ENCODE measurements at regions not wholly inside any gene's neighbourhood (a gene's known extent, or its start where the extent isn't known, plus 50 kb on each side); places are given as distances from the start of the nearest gene placed in this dataset.
"Not testable (repeated sequence)": the region's sequence is repeated elsewhere in the genome, so short reads cannot be mapped to it uniquely, and the experiment has no call there.

DNA sequence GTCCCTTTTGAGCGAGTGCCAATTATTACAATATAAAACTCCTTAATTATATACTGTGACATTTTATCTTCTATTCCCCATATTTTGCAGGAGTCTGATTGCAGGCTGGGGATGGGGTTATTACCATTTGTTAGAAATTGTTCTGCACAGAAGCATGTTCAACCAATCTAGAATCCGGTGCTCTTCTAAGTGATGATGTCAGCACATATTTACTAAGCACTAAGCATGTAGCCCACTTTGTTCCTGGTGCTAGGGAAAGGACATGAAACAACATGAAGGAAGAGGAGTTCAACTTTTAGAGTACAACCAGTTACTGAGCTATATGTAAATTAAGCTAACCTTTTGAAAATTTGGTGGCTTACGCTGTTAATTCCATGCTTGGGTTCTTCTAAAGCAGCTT lies 52.8 kb upstream of the IL1RAPL2 start:
- Mint-ChIP-seq H3K27me3 (peaks cover 0 to 4% of the 10 kb centered on the region in 2 donors), H3K4me3 (no peak overlapping the region), H3K4me1 (ENCODE audit: low read depth in 2 of 2) (no peaks in the 10 kb centered on the region), H3K27ac (no peak overlapping the region), H3K36me3 (no peaks in the 10 kb centered on the region), H3K9me3 (no peaks in the 10 kb centered on the region)
- ATAC-seq = no peak
- DNase-seq (ENCODE audit: low spot score) = no peak

DNA sequence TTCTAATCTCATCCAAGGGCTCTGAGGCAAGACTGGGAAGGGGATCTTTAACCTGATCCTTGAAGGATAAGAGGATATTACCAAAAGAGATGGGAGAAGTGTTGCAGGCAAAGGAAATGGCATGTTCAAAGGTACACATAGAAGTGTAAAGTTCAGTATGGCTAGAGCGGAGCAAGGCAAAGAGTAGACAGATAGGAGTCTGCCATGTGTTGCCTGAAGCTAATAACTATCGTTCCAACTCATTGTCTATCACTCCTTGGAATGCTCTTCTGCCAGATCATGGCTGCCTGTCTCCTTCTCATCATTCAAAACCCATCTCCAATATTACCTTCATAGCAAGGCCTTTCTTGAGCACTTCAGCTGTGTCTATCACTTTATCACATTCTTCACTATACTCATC lies 55.2 kb upstream of the IL1RAPL2 start:
- no peaks in the 10 kb centered on the region for H3K9me3 Mint-ChIP-seq
- no peak overlapping the region for H3K27ac Mint-ChIP-seq
- H3K27me3 Mint-ChIP-seq = peaks cover 0 to 9% of the 10 kb centered on the region in 2 donors
- no peaks in the 10 kb centered on the region for H3K4me1 Mint-ChIP-seq (ENCODE audit: low read depth in 2 of 2)
- no peak for ATAC-seq
- DNase-seq (ENCODE audit: low spot score) = no peak
- H3K36me3 Mint-ChIP-seq = no peaks in the 10 kb centered on the region
- H3K4me3 Mint-ChIP-seq = no peak overlapping the region

DNA sequence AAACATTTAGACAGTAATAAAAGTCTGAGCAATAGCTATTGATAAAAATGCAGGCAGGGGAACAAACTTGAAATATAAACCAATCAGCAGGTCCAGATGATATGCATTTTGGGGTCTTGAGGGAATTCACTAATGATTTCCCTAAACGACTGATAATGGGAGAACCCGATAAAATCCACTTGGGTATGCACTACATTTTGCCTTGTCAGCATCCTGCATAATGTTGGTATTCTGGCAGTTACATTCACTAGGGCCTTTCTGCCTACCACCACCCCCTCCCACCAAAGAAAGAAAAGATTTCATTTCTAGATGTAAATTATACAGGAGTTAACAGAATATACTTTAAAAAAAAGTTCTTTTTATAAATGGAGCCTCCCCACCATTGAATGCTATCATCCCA lies 63.5 kb upstream of the IL1RAPL2 start:
- Mint-ChIP-seq H3K36me3 (no peaks in the 10 kb centered on the region), H3K9me3 (no peaks in the 10 kb centered on the region), H3K27me3 (peaks cover 0 to 10% of the 10 kb centered on the region in 2 donors), H3K4me1 (ENCODE audit: low read depth in 2 of 2) (no peaks in the 10 kb centered on the region), H3K4me3 (no peak overlapping the region), H3K27ac (no peak overlapping the region)
- ATAC-seq (no peak), DNase-seq (ENCODE audit: low spot score) (no peak)

DNA sequence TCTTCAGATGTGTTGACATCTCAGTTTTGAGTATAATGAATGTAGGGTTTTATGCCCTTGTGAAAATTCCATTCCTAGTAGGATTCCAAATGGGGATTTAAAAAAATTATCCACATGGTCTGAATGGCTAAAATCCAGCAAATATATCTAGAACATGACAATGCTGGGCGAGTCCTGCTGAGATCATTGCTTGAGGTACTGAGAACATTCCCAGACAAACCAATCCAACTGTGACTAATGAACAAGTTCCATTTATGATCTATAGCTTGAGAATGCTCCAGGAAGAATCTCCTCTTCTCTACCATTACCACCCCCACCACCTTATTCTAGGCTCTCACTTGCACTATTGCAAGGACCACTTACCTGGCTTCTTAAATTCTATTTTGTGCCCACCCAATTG lies 77.2 kb upstream of the IL1RAPL2 start:
- Mint-ChIP-seq H3K4me1 (ENCODE audit: low read depth in 2 of 2) (no peaks in the 10 kb centered on the region), H3K36me3 (no peaks in the 10 kb centered on the region), H3K27me3 (peaks cover 0 to 12% of the 10 kb centered on the region in 2 donors), H3K27ac (no peak overlapping the region), H3K4me3 (no peak overlapping the region), H3K9me3 (no peaks in the 10 kb centered on the region)
- ATAC-seq (no peak), DNase-seq (ENCODE audit: low spot score) (no peak)

DNA sequence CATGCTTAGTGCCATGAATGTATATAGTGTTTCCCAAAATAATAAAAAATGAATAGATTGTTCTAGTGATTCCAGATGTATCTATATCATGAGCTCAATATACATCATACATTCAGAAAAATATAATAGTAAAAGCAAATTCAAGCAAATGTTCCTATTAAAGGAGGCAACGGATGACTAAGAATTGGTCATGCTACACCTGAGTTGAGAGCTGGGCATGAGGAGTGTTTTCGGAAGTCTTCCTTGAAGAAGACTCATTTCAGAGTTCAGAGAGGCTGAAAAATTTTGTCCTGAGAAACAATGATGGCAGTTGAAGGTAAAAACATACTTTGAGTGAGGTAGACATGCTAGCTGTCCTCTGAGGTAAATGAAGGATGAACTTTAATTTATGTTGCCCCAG lies 79.3 kb upstream of the IL1RAPL2 start:
- DNase-seq (ENCODE audit: low spot score) (no peak), ATAC-seq (no peak)
- Mint-ChIP-seq H3K9me3 (no peaks in the 10 kb centered on the region), H3K4me1 (ENCODE audit: low read depth in 2 of 2) (no peaks in the 10 kb centered on the region), H3K36me3 (no peaks in the 10 kb centered on the region), H3K27me3 (peaks cover 0 to 10% of the 10 kb centered on the region in 2 donors), H3K27ac (no peak overlapping the region), H3K4me3 (no peak overlapping the region)

DNA sequence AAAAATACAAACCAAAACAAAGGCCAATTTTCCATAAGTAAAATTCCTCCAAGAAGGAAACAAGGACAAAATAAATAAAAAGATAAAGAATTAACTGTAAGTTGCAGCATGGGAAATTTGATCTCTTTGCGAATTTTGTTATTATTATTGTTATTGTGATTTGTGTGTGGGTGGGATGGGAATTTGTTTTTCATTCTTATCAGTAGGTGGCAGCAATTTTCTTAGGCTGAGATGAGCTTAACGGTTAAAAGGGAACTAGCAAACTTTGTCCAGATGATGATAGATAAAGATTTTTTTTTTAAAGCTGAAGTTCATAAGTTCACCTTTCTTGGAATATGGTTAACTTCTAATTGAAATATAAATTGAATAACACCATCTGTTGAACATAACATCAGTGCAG lies 83.2 kb upstream of the IL1RAPL2 start:
- Mint-ChIP-seq H3K9me3 (no peaks in the 10 kb centered on the region), H3K27me3 (peaks cover 0 to 3% of the 10 kb centered on the region in 2 donors), H3K27ac (no peak overlapping the region), H3K36me3 (no peaks in the 10 kb centered on the region), H3K4me1 (ENCODE audit: low read depth in 2 of 2) (no peaks in the 10 kb centered on the region), H3K4me3 (no peak overlapping the region)
- DNase-seq (ENCODE audit: low spot score) (no peak), ATAC-seq (no peak)

DNA sequence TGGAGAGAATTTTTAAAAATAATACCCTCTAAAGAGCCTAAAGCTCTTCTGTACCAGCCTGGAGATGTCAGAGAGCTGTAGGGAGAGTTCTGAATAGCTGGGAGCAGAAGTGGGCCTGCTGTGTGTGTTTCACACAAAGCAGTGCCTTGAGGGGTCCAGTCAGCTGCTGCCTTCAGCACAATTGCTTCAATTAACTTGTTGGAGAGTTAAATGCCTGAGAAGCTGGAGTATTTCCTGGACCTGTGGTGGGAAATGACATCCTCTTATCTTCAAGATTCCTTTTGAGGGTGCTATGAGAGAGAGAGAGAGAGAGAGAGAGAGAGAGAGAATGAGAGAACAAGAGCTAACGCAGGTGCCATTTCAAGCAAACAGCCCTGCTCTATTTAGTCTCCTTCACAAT lies 96.2 kb upstream of the IL1RAPL2 start:
- no peaks in the 10 kb centered on the region for H3K4me1 Mint-ChIP-seq (ENCODE audit: low read depth in 2 of 2)

DNA sequence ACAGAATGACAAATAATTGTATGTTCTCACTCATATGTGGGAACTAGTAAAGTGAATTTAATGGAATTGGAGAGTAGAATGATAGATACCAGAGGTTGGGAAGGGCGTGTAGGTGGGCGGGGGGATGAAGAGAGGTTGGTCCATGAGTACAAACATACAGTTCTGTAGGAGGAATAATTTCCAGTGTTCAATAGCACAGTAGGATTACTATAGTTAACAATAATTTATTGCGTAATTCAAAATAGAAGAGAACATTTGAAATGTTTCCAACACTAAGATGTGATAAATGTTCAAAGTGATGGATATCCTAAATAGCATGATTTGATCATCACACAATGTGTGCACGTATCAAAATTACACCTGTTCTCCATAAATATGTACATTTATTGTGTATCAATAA lies 106.2 kb upstream of the IL1RAPL2 start:
- H3K4me1 Mint-ChIP-seq (ENCODE audit: low read depth in 2 of 2) = no peaks in the 10 kb centered on the region
- no peak for DNase-seq (ENCODE audit: low spot score)
- no peak overlapping the region for H3K27ac Mint-ChIP-seq
- H3K36me3 Mint-ChIP-seq = no peaks in the 10 kb centered on the region
- peaks cover 0 to 3% of the 10 kb centered on the region in 2 donors for H3K27me3 Mint-ChIP-seq
- H3K4me3 Mint-ChIP-seq = no peak overlapping the region
- H3K9me3 Mint-ChIP-seq = peaks cover 5% of the 10 kb centered on the region
- ATAC-seq = no peak

More for the DNA sequence above, 96.2 kb upstream of the IL1RAPL2 start:
- no peak for ATAC-seq
- peaks cover 5% of the 10 kb centered on the region for H3K9me3 Mint-ChIP-seq
- no peak for DNase-seq (ENCODE audit: low spot score)
- no peak overlapping the region for H3K4me3 Mint-ChIP-seq
- no peaks in the 10 kb centered on the region for H3K36me3 Mint-ChIP-seq
- H3K27ac Mint-ChIP-seq = no peak overlapping the region
- peaks cover 0 to 13% of the 10 kb centered on the region in 2 donors for H3K27me3 Mint-ChIP-seq

DNA sequence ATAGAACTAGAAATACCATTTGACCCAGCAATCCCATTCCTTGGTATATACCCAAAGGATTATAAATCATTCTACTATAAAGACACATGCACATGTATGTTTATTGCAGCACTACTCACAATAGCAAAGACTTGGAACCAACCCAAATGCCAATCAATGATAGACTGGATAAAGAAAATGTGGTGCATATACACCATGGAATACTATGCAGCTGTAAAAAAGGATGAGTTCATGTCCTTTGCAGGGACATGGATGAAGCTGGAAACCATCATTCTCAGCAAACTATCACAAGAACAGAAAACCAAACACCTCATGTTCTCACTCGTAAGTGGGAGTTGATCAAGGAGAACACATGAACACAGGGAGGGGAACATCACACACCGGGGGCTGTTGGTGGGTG lies 108.9 kb upstream of the IL1RAPL2 start:
- H3K27ac Mint-ChIP-seq; H3K36me3 Mint-ChIP-seq; H3K4me3 Mint-ChIP-seq; H3K27me3 Mint-ChIP-seq; H3K9me3 Mint-ChIP-seq; DNase-seq (ENCODE audit: low spot score); ATAC-seq; H3K4me1 Mint-ChIP-seq (ENCODE audit: low read depth in 2 of 2): not testable (repeated sequence)

DNA sequence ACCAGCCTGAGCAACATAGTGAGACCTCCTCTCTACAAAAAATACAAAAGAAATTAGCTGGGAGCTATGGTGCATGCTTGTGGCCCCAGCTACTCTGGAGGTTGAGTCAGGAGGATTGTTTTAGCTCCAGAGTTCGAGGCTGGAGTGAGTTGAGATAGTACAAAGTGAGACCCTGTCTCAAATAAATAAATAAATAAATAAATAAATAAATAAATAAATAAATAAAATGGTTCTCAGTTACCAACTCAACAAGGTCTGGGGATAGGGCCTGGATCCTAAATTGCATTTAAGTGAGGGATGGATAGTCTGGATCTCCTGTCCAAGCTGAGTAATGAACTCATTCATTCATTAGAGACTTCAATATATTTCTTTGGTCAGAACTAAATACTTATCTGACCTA lies 115.7 kb upstream of the IL1RAPL2 start:
- H3K4me1 Mint-ChIP-seq (ENCODE audit: low read depth in 2 of 2) = no peaks in the 10 kb centered on the region
- H3K27me3 Mint-ChIP-seq = peaks cover 0 to 2% of the 10 kb centered on the region in 2 donors
- ATAC-seq = no peak
- no peaks in the 10 kb centered on the region for H3K36me3 Mint-ChIP-seq
- DNase-seq (ENCODE audit: low spot score) = no peak
- no peak overlapping the region for H3K4me3 Mint-ChIP-seq
- no peaks in the 10 kb centered on the region for H3K9me3 Mint-ChIP-seq
- no peak overlapping the region for H3K27ac Mint-ChIP-seq

DNA sequence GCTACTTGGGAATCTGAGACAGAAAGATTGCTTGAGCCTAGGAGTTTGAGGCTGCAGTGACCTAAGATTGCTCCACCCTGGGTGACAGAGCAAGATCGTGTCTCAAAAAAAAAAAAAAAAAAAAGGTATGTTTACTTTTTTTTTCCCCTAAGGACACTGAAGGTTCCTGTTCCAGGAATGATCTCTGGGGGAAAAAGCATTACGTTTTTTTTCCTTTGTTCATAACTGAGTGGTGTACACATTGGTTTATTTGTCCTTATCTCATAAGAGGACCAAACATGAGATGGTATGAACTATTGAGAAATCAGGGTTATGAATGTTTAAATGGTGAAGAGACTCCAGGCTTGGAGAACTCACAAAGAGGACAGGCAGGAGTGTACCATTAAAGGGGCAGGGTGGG lies 120.4 kb upstream of the IL1RAPL2 start:
- Mint-ChIP-seq H3K36me3 (no peaks in the 10 kb centered on the region), H3K4me1 (ENCODE audit: low read depth in 2 of 2) (no peaks in the 10 kb centered on the region), H3K27me3 (no peaks in the 10 kb centered on the region), H3K9me3 (no peaks in the 10 kb centered on the region), H3K27ac (no peak overlapping the region), H3K4me3 (no peak overlapping the region)
- ATAC-seq (no peak), DNase-seq (ENCODE audit: low spot score) (no peak)

DNA sequence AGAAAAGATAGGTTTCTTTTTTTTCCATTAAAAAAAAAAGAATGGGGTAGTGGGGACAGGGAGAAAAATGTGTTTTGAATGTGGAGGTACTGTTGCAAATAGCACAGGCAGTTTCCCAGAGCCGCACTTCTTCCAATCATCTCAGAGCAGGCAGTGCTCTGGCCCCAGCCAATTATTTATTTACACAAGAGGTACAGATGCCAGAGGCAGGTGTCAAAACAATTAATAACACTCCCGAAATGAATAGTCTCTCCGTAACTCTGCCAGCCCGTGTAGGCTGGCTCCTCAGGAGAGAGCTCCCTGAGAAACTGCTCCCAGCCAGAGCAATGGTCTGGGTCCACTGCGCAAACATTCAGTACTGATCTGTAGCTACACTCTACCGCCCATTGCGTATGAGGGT lies 130.8 kb upstream of the IL1RAPL2 start:
- no peak overlapping the region for H3K27ac Mint-ChIP-seq
- ATAC-seq = no peak
- no peaks in the 10 kb centered on the region for H3K4me1 Mint-ChIP-seq (ENCODE audit: low read depth in 2 of 2)
- no peaks in the 10 kb centered on the region for H3K9me3 Mint-ChIP-seq
- no peak for DNase-seq (ENCODE audit: low spot score)
- H3K4me3 Mint-ChIP-seq = no peak overlapping the region
- H3K36me3 Mint-ChIP-seq = no peaks in the 10 kb centered on the region
- peaks cover 0 to 21% of the 10 kb centered on the region in 2 donors for H3K27me3 Mint-ChIP-seq

DNA sequence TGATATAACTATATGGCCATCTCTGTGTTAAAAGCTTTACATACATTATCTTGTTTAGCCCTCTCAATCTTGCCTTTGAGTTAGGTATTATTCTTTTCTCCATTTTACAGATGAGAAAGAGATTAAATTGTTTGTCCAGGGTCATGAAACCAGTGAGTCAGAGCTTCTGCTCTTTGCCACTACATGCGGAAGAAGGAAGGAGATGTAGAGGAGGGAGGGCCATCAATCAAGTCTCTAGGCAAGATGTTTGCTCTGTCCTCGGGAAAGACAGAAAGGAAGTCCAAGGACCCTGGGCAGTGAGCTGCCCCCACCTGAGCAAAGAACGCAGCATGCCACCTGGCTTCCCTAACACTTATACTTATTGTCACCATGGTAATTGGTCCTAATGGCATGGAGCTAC lies 133.7 kb upstream of the IL1RAPL2 start:
- no peak overlapping the region for H3K4me3 Mint-ChIP-seq
- no peaks in the 10 kb centered on the region for H3K36me3 Mint-ChIP-seq
- no peak overlapping the region for H3K27ac Mint-ChIP-seq
- H3K27me3 Mint-ChIP-seq = peaks cover 0 to 26% of the 10 kb centered on the region in 2 donors
- H3K9me3 Mint-ChIP-seq = no peaks in the 10 kb centered on the region
- ATAC-seq = no peak
- DNase-seq (ENCODE audit: low spot score) = no peak
- no peaks in the 10 kb centered on the region for H3K4me1 Mint-ChIP-seq (ENCODE audit: low read depth in 2 of 2)

DNA sequence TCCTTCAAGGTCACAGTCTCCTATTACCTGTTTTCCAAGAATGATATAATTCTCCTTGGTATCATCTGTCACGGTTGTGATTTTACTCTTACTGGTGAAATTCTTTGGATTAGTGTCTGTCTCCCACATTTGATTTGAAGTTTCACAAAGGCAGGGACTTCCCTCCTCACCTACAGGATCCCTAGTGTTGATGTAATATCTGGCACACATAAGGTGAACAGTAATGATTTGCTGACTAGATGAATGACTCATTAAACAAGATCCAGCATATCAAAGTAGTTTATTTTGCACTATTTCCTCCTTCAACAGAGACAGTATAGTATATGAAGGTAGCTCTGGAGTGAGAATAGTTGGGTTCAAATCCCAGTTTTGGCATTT lies 135.3 kb upstream of the IL1RAPL2 start:
- ATAC-seq (no peak), DNase-seq (ENCODE audit: low spot score) (no peak)
- Mint-ChIP-seq H3K4me3 (no peak overlapping the region), H3K36me3 (no peaks in the 10 kb centered on the region), H3K27ac (no peak overlapping the region), H3K4me1 (ENCODE audit: low read depth in 2 of 2) (no peaks in the 10 kb centered on the region), H3K9me3 (no peaks in the 10 kb centered on the region), H3K27me3 (peaks cover 0 to 34% of the 10 kb centered on the region in 2 donors)

DNA sequence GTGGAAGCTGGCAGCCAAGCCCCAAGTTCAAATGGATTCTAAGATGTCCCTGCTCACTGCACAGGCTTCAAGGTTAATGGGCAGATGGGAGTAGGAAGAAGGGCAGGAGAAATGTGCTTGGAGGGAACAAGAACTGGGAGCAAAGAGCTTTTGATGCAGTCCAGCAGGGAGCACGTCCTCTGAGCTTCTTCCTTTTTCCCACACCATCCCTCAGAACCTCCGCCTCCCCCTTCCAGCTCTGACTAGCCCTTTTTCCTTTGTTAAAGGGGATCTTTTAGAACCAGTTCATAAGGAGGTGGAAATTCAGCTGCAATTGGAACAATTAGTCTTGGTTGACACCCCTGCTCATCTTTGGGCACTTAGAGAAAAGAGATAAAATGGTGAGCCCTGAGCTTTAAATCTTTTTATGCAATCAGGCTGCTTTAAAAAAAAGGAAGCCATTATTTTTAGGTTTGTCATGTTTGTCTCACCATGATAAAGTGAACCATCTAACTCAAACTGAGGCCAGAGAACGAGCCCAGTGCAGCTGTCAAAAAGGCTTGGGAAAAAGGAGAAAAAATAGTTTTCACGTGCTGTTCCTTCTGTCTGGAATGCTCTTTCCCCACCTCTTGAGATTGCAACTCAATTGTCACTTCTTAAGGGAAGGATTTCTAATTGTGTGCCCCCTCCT lies 135.8 kb upstream of the IL1RAPL2 start:
- Mint-ChIP-seq H3K27me3 (peaks cover 0 to 35% of the 10 kb centered on the region in 2 donors), H3K4me1 (ENCODE audit: low read depth in 2 of 2) (no peaks in the 10 kb centered on the region), H3K9me3 (no peaks in the 10 kb centered on the region), H3K4me3 (no peak overlapping the region), H3K27ac (no peak overlapping the region), H3K36me3 (no peaks in the 10 kb centered on the region)
- no peak for DNase-seq (ENCODE audit: low spot score)
- ATAC-seq = no peak

All from natural killer cell treated with Interleukin-12 subunit alpha and Interleukin-12 subunit beta and Interleukin-15 and Interleukin-18, amount 100 ng/mL, for 72 hours (primary cell).